ENCODE measurements at regions not wholly inside any gene's neighbourhood (a gene's known extent, or its start where the extent isn't known, plus 50 kb on each side); places are given as distances from the start of the nearest gene placed in this dataset.

GRCh38 chr1:184859381-184860105 is 104.9 kb upstream of the EDEM3 start:
- TF ChIP-seq CTCF (conservative IDR thresholded peaks at IDR 0.05 in 1 of 2, IDR thresholded peaks at IDR 0.05 in 1 of 2; ENCODE audit: low read depth in 1 of 2, low read length in 2 of 2) (no peak), EZH2 (IDR thresholded peaks at IDR 0.05; ENCODE audit: low read length, missing control alignments) (no peak)

All from fibroblast of lung (primary cell).